ENCODE measurements at regions not wholly inside any gene's neighbourhood (a gene's known extent, or its start where the extent isn't known, plus 50 kb on each side); places are given as distances from the start of the nearest gene placed in this dataset.
"Not testable (repeated sequence)": the region's sequence is repeated elsewhere in the genome, so short reads cannot be mapped to it uniquely, and the experiment has no call there.

- no peak for DNase-seq
Observed at GRCh38 chr6:6987749-6988148, 120.0 kb upstream of the RREB1 start.

- DNase-seq, result not testable (repeated sequence)
Observed at GRCh38 chr6:6990059-6990458, 117.7 kb upstream of the RREB1 start.

- DNase-seq, result no peak
Observed at GRCh38 chr6:6993503-6994237, 114.1 kb upstream of the RREB1 start.

GRCh38 chr6:6994796-6995195 lies 113.0 kb upstream of the RREB1 start:
- DNase-seq, result no peak

GRCh38 chr6:6995328-6995727 lies 112.4 kb upstream of the RREB1 start:
- no peak for DNase-seq

GRCh38 chr6:6996124-6996523 lies 111.6 kb upstream of the RREB1 start:
- no peak for DNase-seq

- DNase-seq, result no peak
Observed at GRCh38 chr6:6997263-6998193, 110.2 kb upstream of the RREB1 start.

GRCh38 chr6:6998194-6998569 lies 109.6 kb upstream of the RREB1 start:
- no peak for DNase-seq

GRCh38 chr6:7000825-7001777 lies 106.7 kb upstream of the RREB1 start:
- no peak for DNase-seq

- DNase-seq, result no peak
Observed at GRCh38 chr6:7003041-7003440, 104.7 kb upstream of the RREB1 start.

- no peak for DNase-seq
Observed at GRCh38 chr6:7004581-7005297, 103.0 kb upstream of the RREB1 start.

GRCh38 chr6:7006515-7007191 lies 101.1 kb upstream of the RREB1 start:
- no peak for DNase-seq

- DNase-seq, result no peak
Observed at GRCh38 chr6:7008451-7008988, 99.2 kb upstream of the RREB1 start.

- DNase-seq, result no peak
Observed at GRCh38 chr6:7016226-7016625, 91.5 kb upstream of the RREB1 start.

- no peak for DNase-seq
Observed at GRCh38 chr6:7021301-7021700, 86.5 kb upstream of the RREB1 start.

- no peak for DNase-seq
Observed at GRCh38 chr6:7025861-7026260, 81.9 kb upstream of the RREB1 start.

- not testable (repeated sequence) for DNase-seq
Observed at GRCh38 chr6:7028963-7029362, 78.8 kb upstream of the RREB1 start.

GRCh38 chr6:7030968-7031367 lies 76.8 kb upstream of the RREB1 start:
- not testable (repeated sequence) for DNase-seq

- no peak for DNase-seq
Observed at GRCh38 chr6:7033202-7033601, 74.6 kb upstream of the RREB1 start.

GRCh38 chr6:7034055-7034454 lies 73.7 kb upstream of the RREB1 start:
- no peak for DNase-seq

- DNase-seq, result no peak
Observed at GRCh38 chr6:7035837-7036249, 71.9 kb upstream of the RREB1 start.
